HCT116 (cell line): ENCODE measurements at regions not wholly inside any gene's neighbourhood (a gene's known extent, or its start where the extent isn't known, plus 50 kb on each side); places are given as distances from the start of the nearest gene placed in this dataset.

ENCODE experiments used
- ATAC-seq: fragments of 200-7000 bp; cut with Tn5 transposase; 2 replicates; pipeline ENCODE4 v1.9.1; 2020; ENCODE audit warnings: mild to moderate bottlenecking, moderate library complexity
- BruUV-seq: library from RNA; stranded (reverse); fragments of 400-500 nt; replicated peaks from 2 replicates; lab custom pipeline; 2021; lab: Mats Ljungman, UMichigan
- CTCF ChIA-PET: fragments of 300-600 bp; sonication (Branson Sonifier 250); formaldehyde crosslinking; loops from one replicate; lab custom pipeline; 2021; ENCODE audit warnings: antibody characterized with exemption; lab: Charles Lee
- POLR2A ChIA-PET: fragments of 300-600, 350-600 bp; sonication (Branson Sonifier 250); formaldehyde crosslinking; loops from one replicate; lab custom pipeline; 2021; ENCODE audit warnings: antibody characterized with exemption; lab: Charles Lee
- RAD21 ChIA-PET, 2 experiments: fragments of 300-600 bp; sonication (Branson Sonifier 250); formaldehyde crosslinking; loops; one replicate each; lab custom pipeline; 2023; ENCODE audit warnings: low total read pairs in 2 of 2; ENCODE audit not compliant: uncharacterized antibody in 2 of 2, unreplicated experiment in 2 of 2, low non-redundant PET in 1 of 2; lab: Charles Lee
- DNase-seq: peaks from one replicate; pipeline ENCODE4 v3.0.0-alpha.2; 2010; ENCODE audit warnings: low read depth, low spot score
- H2AFZ ChIP-seq: fragments of 200-600 bp; shearing (Covaris generic), sonication (generic); 2 replicates; pipeline ENCODE4 v1.6.1; 2017; ENCODE audit warnings: low read depth, mixed run types, mixed read lengths, antibody characterized with exemption, low read length; ENCODE audit not compliant: poor library complexity, severe bottlenecking
- H3K27ac ChIP-seq: 2 replicates; pipeline ENCODE4 v1.5.1; 2012; ENCODE audit warnings: low read depth, low read length
- H3K27me3 ChIP-seq: fragments of 200-600 bp; sonication (generic); 2 replicates; pipeline ENCODE4 v1.6.1; 2016; ENCODE audit warnings: mixed run types, low read length, mixed read lengths; ENCODE audit not compliant: insufficient read depth
- H3K36me3 ChIP-seq, 2 experiments: fragments of 200-500 bp in 1 of 2; fragments of 200-600 bp in 1 of 2; sonication (Bioruptor generic) in 1 of 2; sonication (generic) in 1 of 2; 2 replicates each; pipeline versions ENCODE4 v1.5.1 to v1.6.1; 2014 to 2016; ENCODE audit warnings: low read length in 2 of 2, inconsistent platforms in 1 of 2, mixed read lengths in 1 of 2, mixed run types in 1 of 2; ENCODE audit not compliant: insufficient read depth in 2 of 2, control insufficient read depth in 1 of 2
- H3K4me1 ChIP-seq, 2 experiments: fragments of 200-600 bp in 1 of 2; sonication (generic) in 1 of 2; 2 replicates each; pipeline versions ENCODE4 v1.5.1 to v1.6.1; 2012 to 2017; ENCODE audit warnings: low read length in 2 of 2, inconsistent platforms in 1 of 2, mild to moderate bottlenecking in 1 of 2, mixed read lengths in 1 of 2, mixed run types in 1 of 2, moderate library complexity in 1 of 2; ENCODE audit not compliant: insufficient read depth in 2 of 2, control insufficient read depth in 1 of 2
- H3K4me2 ChIP-seq: fragments of 200-600 bp; sonication (generic); 2 replicates; pipeline ENCODE4 v1.6.1; 2017; ENCODE audit warnings: mixed run types, low read length, mixed read lengths
- H3K4me3 ChIP-seq, 2 experiments: fragments of 200-600 bp in 1 of 2; sonication (generic) in 1 of 2; replicated peaks in 1 of 2; 2 replicates each; pipeline ENCODE4 v1.5.1; 2011 to 2016; ENCODE audit warnings: low read length in 2 of 2, control low read depth in 1 of 2, low read depth in 1 of 2, mild to moderate bottlenecking in 1 of 2, mixed read lengths in 1 of 2, mixed run types in 1 of 2
- H3K79me2 ChIP-seq: fragments of 200-600 bp; sonication (generic); 2 replicates; pipeline ENCODE4 v1.6.1; 2017; ENCODE audit warnings: mild to moderate bottlenecking, mixed run types, low read length, moderate library complexity, mixed read lengths; ENCODE audit not compliant: insufficient read depth
- H3K9ac ChIP-seq: fragments of 200-600 bp; sonication (generic); 2 replicates; pipeline ENCODE4 v1.6.1; 2016; ENCODE audit warnings: low read length, mixed read lengths
- H3K9me2 ChIP-seq: fragments of 200-600 bp; sonication (generic), shearing (Covaris generic); 2 replicates; pipeline ENCODE4 v1.6.1; 2017; ENCODE audit warnings: mixed run types, mild to moderate bottlenecking, moderate library complexity; ENCODE audit not compliant: insufficient read depth
- H3K9me3 ChIP-seq, 2 experiments: fragments of 200-500 bp in 1 of 2; fragments of 200-600 bp in 1 of 2; sonication (Bioruptor generic) in 1 of 2; sonication (generic) in 1 of 2; 2 replicates each; pipeline ENCODE4 v1.6.1; 2014 to 2017; ENCODE audit warnings: low read length in 2 of 2, mixed read lengths in 2 of 2, inconsistent platforms in 1 of 2, low read depth in 1 of 2, mild to moderate bottlenecking in 1 of 2, mixed run types in 1 of 2, moderate library complexity in 1 of 2; ENCODE audit not compliant: control insufficient read depth in 1 of 2, insufficient read depth in 1 of 2
- H4K20me1 ChIP-seq: fragments of 200-600 bp; sonication (generic), shearing (Covaris generic); 2 replicates; pipeline ENCODE4 v1.6.1; 2017; ENCODE audit warnings: mixed run types, mild to moderate bottlenecking, moderate library complexity; ENCODE audit not compliant: insufficient read depth
- CTCF ChIP-seq, 3 experiments: fragments of 200-600 bp in 1 of 3; sonication (generic) in 1 of 3; IDR thresholded peaks in 2 of 3; conservative IDR thresholded peaks in 1 of 3; 2 replicates each; pipeline ENCODE4 v1.5.1; 2012 to 2017; ENCODE audit warnings: low read depth in 2 of 3, low read length in 2 of 3, antibody characterized with exemption in 1 of 3, borderline replicate concordance in 1 of 3, control low read depth in 1 of 3, mild to moderate bottlenecking in 1 of 3, mixed read lengths in 1 of 3, mixed run types in 1 of 3, moderate library complexity in 1 of 3; ENCODE audit not compliant: insufficient read depth in 1 of 3
- ELF1 ChIP-seq: IDR thresholded peaks from 2 replicates; pipeline ENCODE4 v1.6.1; 2012; ENCODE audit warnings: low read depth, borderline replicate concordance
- EZH2 ChIP-seq: fragments of 200-600 bp; sonication (generic); IDR thresholded peaks from 2 replicates; pipeline ENCODE4 v1.6.1; 2017; ENCODE audit warnings: antibody characterized with exemption, mixed run types
- EZH2phosphoT487 ChIP-seq: fragments of 200-600 bp; IDR thresholded peaks from 2 replicates; pipeline ENCODE4 v1.6.1; 2018; ENCODE audit warnings: antibody characterized with exemption, borderline replicate concordance
- FOSL1 ChIP-seq: IDR thresholded peaks from 2 replicates; pipeline ENCODE4 v1.6.1; 2012; ENCODE audit warnings: low read depth
- JUND ChIP-seq: IDR thresholded peaks from 2 replicates; pipeline ENCODE4 v1.6.1; 2012
- POLR2AphosphoS5 ChIP-seq: IDR thresholded peaks from 2 replicates; pipeline ENCODE4 v1.6.1; 2011; ENCODE audit warnings: mild to moderate bottlenecking, low read depth, low read length, moderate library complexity
- RAD21 ChIP-seq: IDR thresholded peaks from 2 replicates; pipeline ENCODE4 v1.6.1; 2012; ENCODE audit warnings: low read depth, mild to moderate bottlenecking
- SIN3A ChIP-seq: IDR thresholded peaks from 2 replicates; pipeline ENCODE4 v1.6.1; 2012; ENCODE audit warnings: low read depth
- SP1 ChIP-seq: IDR thresholded peaks from 2 replicates; pipeline ENCODE4 v1.6.1; 2012; ENCODE audit warnings: low read depth
- SRF ChIP-seq: IDR thresholded peaks from 2 replicates; pipeline ENCODE4 v1.6.1; 2012; ENCODE audit warnings: low read depth
- TCF7L2 ChIP-seq: IDR thresholded peaks from 2 replicates; pipeline ENCODE4 v1.7.0; 2011; ENCODE audit warnings: borderline replicate concordance, inconsistent platforms; ENCODE audit not compliant: insufficient read depth, insufficient read length; ENCODE audit errors: extremely low read depth
- intact Hi-C: fragments of 100-400 bp; cut with micrococcal nuclease; formaldehyde crosslinking; loops from 2 replicates; pipeline ENCODE4 v1.10.0; 2022
- TF ChIP-seq, protein P1 (sequence below): IDR thresholded peaks from 2 replicates; pipeline ENCODE4 v1.6.1; 2012; ENCODE audit warnings: low read depth

GRCh38 chrY:7944135-7944534, 1032.6 kb upstream of the AMELY start:
- no peak overlapping the region for H2AFZ ChIP-seq
- H3K9me2 ChIP-seq = no peaks in the 10 kb centered on the region
- H3K9me3 ChIP-seq = no peaks in the 10 kb centered on the region
- DNase-seq = no peak
- ChIA-PET POLR2A (no interaction called here), CTCF (no interaction called here), RAD21 (no interaction called here)
- intact Hi-C loops = no loop called here
- H3K4me2 ChIP-seq = no peak overlapping the region
- no peak for ATAC-seq
- no peaks in the 10 kb centered on the region for H3K36me3 ChIP-seq
- H3K9ac ChIP-seq = no peak overlapping the region
- no peak overlapping the region for H3K4me3 ChIP-seq
- BruUV-seq = no TSS peak
- H3K79me2 ChIP-seq = no peaks in the 10 kb centered on the region
- H3K4me1 ChIP-seq = no peaks in the 10 kb centered on the region
- H3K27me3 ChIP-seq = no peaks in the 10 kb centered on the region
- TF ChIP-seq FOSL1 (no peak), POLR2AphosphoS5 (no peak), SRF (no peak), EZH2 (no peak), SP1 (no peak), SIN3A (no peak), JUND (no peak), ELF1 (no peak), RAD21 (no peak), EZH2phosphoT487 (no peak), TCF7L2 (no peak), CTCF (IDR thresholded peaks at IDR 0.05 in 2 of 3, conservative IDR thresholded peaks at IDR 0.05 in 1 of 3; ENCODE audit: borderline replicate concordance in 1 of 3, insufficient read depth in 1 of 3, low read depth in 2 of 3, low read length in 2 of 3) (no peak)
- TF ChIP-seq, protein P1, sequence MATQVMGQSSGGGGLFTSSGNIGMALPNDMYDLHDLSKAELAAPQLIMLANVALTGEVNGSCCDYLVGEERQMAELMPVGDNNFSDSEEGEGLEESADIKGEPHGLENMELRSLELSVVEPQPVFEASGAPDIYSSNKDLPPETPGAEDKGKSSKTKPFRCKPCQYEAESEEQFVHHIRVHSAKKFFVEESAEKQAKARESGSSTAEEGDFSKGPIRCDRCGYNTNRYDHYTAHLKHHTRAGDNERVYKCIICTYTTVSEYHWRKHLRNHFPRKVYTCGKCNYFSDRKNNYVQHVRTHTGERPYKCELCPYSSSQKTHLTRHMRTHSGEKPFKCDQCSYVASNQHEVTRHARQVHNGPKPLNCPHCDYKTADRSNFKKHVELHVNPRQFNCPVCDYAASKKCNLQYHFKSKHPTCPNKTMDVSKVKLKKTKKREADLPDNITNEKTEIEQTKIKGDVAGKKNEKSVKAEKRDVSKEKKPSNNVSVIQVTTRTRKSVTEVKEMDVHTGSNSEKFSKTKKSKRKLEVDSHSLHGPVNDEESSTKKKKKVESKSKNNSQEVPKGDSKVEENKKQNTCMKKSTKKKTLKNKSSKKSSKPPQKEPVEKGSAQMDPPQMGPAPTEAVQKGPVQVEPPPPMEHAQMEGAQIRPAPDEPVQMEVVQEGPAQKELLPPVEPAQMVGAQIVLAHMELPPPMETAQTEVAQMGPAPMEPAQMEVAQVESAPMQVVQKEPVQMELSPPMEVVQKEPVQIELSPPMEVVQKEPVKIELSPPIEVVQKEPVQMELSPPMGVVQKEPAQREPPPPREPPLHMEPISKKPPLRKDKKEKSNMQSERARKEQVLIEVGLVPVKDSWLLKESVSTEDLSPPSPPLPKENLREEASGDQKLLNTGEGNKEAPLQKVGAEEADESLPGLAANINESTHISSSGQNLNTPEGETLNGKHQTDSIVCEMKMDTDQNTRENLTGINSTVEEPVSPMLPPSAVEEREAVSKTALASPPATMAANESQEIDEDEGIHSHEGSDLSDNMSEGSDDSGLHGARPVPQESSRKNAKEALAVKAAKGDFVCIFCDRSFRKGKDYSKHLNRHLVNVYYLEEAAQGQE = no peak
- H3K27ac ChIP-seq = no peak overlapping the region
- no peaks in the 10 kb centered on the region for H4K20me1 ChIP-seq
